GM12873 (cell line): ENCODE measurements at regions not wholly inside any gene's neighbourhood (a gene's known extent, or its start where the extent isn't known, plus 50 kb on each side); places are given as distances from the start of the nearest gene placed in this dataset.

ENCODE experiments used
- CTCF ChIP-seq: IDR thresholded peaks from 2 replicates; pipeline ENCODE4 v1.5.1; 2012; ENCODE audit warnings: low read depth, mild to moderate bottlenecking, moderate library complexity, low read length, control low read depth; ENCODE audit not compliant: insufficient read depth; ENCODE audit errors: missing control alignments

GRCh38 chr1:232471250-232471649, 158.7 kb downstream of the SIPA1L2 start:
- no peak for TF ChIP-seq CTCF

- no peak for TF ChIP-seq CTCF
These were observed 159.2 kb downstream of the SIPA1L2 start for GRCh38 chr1:232470711-232471110.

GRCh38 chr1:232468249-232468648, 161.7 kb downstream of the SIPA1L2 start:
- TF ChIP-seq CTCF, result no peak

GRCh38 chr1:232467073-232467760, 162.7 kb downstream of the SIPA1L2 start:
- no peak for TF ChIP-seq CTCF

- TF ChIP-seq CTCF, result no peak
These were observed 165.6 kb downstream of the SIPA1L2 start for GRCh38 chr1:232464325-232464724.

GRCh38 chr1:232463225-232463624, 166.7 kb downstream of the SIPA1L2 start:
- no peak for TF ChIP-seq CTCF

- TF ChIP-seq CTCF, result no peak
These were observed 167.7 kb downstream of the SIPA1L2 start for GRCh38 chr1:232462213-232462612.
